Parathyroid adenoma (tissue), 2 donors: ENCODE measurements at regions not wholly inside any gene's neighbourhood (a gene's known extent, or its start where the extent isn't known, plus 50 kb on each side); places are given as distances from the start of the nearest gene placed in this dataset.

ENCODE experiments used
- H2AFZ ChIP-seq: fragments of 300-600 bp; sonication (generic); one replicate; pipeline ENCODE4 v1.7.0; 2017; ENCODE audit warnings: antibody characterized with exemption, mild to moderate bottlenecking
- H3K27ac ChIP-seq: fragments of 300-600 bp; sonication (generic); one replicate; pipeline ENCODE4 v1.7.0; 2017
- H3K27me3 ChIP-seq: fragments of 300-600 bp; sonication (generic); one replicate; pipeline ENCODE4 v1.7.0; 2017; ENCODE audit warnings: low read length; ENCODE audit not compliant: control insufficient read depth, insufficient read depth
- H3K36me3 ChIP-seq: fragments of 300-600 bp; sonication (generic); one replicate; pipeline ENCODE4 v1.7.0; 2017; ENCODE audit warnings: low read length; ENCODE audit not compliant: control insufficient read depth, insufficient read depth
- H3K4me1 ChIP-seq: fragments of 300-600 bp; sonication (generic); one replicate; pipeline ENCODE4 v1.7.0; 2017; ENCODE audit warnings: control low read depth
- H3K4me2 ChIP-seq: fragments of 300-600 bp; sonication (generic); one replicate; pipeline ENCODE4 v1.7.0; 2017; ENCODE audit warnings: low read length
- H3K4me3 ChIP-seq: fragments of 300-600 bp; sonication (generic); one replicate; pipeline ENCODE4 v1.7.0; 2017; ENCODE audit warnings: low read depth, low read length
- H3K79me2 ChIP-seq: fragments of 300-600 bp; sonication (generic); one replicate; pipeline ENCODE4 v1.7.0; 2017; ENCODE audit warnings: control low read depth
- H3K9ac ChIP-seq: fragments of 300-600 bp; sonication (generic); one replicate; pipeline ENCODE4 v1.7.0; 2017; ENCODE audit warnings: mild to moderate bottlenecking
- H3K9me3 ChIP-seq: fragments of 300-600 bp; sonication (generic); one replicate; pipeline ENCODE4 v1.7.0; 2017; ENCODE audit warnings: low read length; ENCODE audit not compliant: control insufficient read depth
- CTCF ChIP-seq: fragments of 300-600 bp; sonication (generic); IDR thresholded peaks from one replicate; pipeline ENCODE4 v1.7.0; 2017; ENCODE audit warnings: antibody characterized with exemption, mild to moderate bottlenecking
- donor health status: primary hyperparathyroidism.

- no peak for TF ChIP-seq CTCF
- Histone ChIP-seq H3K36me3 (no peaks in the 10 kb centered on the region), H3K9ac (no peak overlapping the region), H3K4me2 (no peak overlapping the region), H3K79me2 (no peaks in the 10 kb centered on the region), H3K27me3 (no peaks in the 10 kb centered on the region), H2AFZ (no peak overlapping the region), H3K27ac (no peak overlapping the region), H3K4me1 (no peaks in the 10 kb centered on the region), H3K9me3 (no peaks in the 10 kb centered on the region), H3K4me3 (no peak overlapping the region)
These were observed 393.5 kb upstream of the PCDH9 start for GRCh38 chr13:67623630-67624029.

- H3K9ac ChIP-seq: no peak overlapping the region
- no peaks in the 10 kb centered on the region for H3K9me3 ChIP-seq
- H3K36me3 ChIP-seq: no peaks in the 10 kb centered on the region
- H3K27ac ChIP-seq: no peak overlapping the region
- no peak overlapping the region for H3K4me3 ChIP-seq
- H3K27me3 ChIP-seq: no peaks in the 10 kb centered on the region
- no peak for TF ChIP-seq CTCF
- H3K79me2 ChIP-seq: no peaks in the 10 kb centered on the region
- H3K4me1 ChIP-seq: no peaks in the 10 kb centered on the region
- H3K4me2 ChIP-seq: no peak overlapping the region
- no peak overlapping the region for H2AFZ ChIP-seq
These were observed 390.5 kb upstream of the PCDH9 start for GRCh38 chr13:67620665-67621064.

GRCh38 chr13:67619995-67620380 lies 389.9 kb upstream of the PCDH9 start:
- Histone ChIP-seq H3K27ac (no peak overlapping the region), H3K9ac (no peak overlapping the region), H3K79me2 (no peaks in the 10 kb centered on the region), H3K4me2 (no peak overlapping the region), H3K4me3 (no peak overlapping the region), H3K36me3 (no peaks in the 10 kb centered on the region), H3K9me3 (no peaks in the 10 kb centered on the region), H3K27me3 (no peaks in the 10 kb centered on the region), H2AFZ (no peak overlapping the region), H3K4me1 (no peaks in the 10 kb centered on the region)
- TF ChIP-seq CTCF: no peak

GRCh38 chr13:67619351-67619994 lies 389.3 kb upstream of the PCDH9 start:
- no peak overlapping the region for H3K4me3 ChIP-seq

More at GRCh38 chr13:67619351-67619994, 389.3 kb upstream of the PCDH9 start:
- Histone ChIP-seq H3K9ac (no peak overlapping the region), H3K79me2 (no peaks in the 10 kb centered on the region), H3K9me3 (no peaks in the 10 kb centered on the region), H3K27ac (no peak overlapping the region), H3K4me1 (no peaks in the 10 kb centered on the region), H3K27me3 (no peaks in the 10 kb centered on the region), H3K4me2 (no peak overlapping the region), H3K36me3 (no peaks in the 10 kb centered on the region), H2AFZ (no peak overlapping the region)
- no peak for TF ChIP-seq CTCF
